ENCODE measurements at regions not wholly inside any gene's neighbourhood (a gene's known extent, or its start where the extent isn't known, plus 50 kb on each side); places are given as distances from the start of the nearest gene placed in this dataset.

DNA sequence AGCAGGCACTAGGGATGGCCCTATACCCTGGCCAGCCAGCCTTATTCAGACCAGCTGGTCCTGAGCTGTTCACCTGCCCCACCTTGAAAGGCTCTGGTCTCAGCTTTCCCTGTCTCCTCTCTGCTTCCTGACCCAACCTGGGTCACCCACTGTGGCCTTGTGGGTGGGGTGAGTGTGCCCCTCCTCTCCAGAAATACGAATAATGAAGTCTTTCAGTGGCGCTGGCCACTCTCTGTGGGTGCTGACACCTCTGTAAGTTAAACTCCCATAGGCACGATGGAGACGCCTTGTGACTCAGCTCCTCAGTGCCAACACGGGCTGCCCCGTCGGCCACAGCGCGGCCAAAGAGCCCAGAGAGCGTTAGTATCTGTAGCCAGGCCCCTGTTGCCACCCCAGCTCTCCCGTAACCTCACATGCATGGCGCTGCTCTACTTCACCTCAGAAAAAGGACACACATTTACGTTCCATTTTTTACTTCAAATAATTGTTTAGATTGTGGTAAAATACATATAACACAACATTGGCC, 74.6 kb upstream of the SEPTIN5 start:
- no peaks in the 10 kb centered on the region for H3F3A ChIP-seq (ENCODE audit: low read length, unreplicated experiment)
- no peaks in the 10 kb centered on the region for H3K9me2 ChIP-seq (replicated peaks; ENCODE audit: low read length)
- DNase-seq: no peak
- H3K9ac ChIP-seq (ENCODE audit: low read length): no peak overlapping the region
- ATAC-seq: no peak
- H3K79me2 ChIP-seq (ENCODE audit: low read length): no peaks in the 10 kb centered on the region
- H3K9me3 ChIP-seq (ENCODE audit: low read length): no peaks in the 10 kb centered on the region
- CTCF ChIA-PET: no interaction called here
- no peaks in the 10 kb centered on the region for H4K20me1 ChIP-seq (ENCODE audit: low read length)
- no peaks in the 10 kb centered on the region for H3K36me3 ChIP-seq (ENCODE audit: low read depth, low read length)
- TF ChIP-seq, protein P1, sequence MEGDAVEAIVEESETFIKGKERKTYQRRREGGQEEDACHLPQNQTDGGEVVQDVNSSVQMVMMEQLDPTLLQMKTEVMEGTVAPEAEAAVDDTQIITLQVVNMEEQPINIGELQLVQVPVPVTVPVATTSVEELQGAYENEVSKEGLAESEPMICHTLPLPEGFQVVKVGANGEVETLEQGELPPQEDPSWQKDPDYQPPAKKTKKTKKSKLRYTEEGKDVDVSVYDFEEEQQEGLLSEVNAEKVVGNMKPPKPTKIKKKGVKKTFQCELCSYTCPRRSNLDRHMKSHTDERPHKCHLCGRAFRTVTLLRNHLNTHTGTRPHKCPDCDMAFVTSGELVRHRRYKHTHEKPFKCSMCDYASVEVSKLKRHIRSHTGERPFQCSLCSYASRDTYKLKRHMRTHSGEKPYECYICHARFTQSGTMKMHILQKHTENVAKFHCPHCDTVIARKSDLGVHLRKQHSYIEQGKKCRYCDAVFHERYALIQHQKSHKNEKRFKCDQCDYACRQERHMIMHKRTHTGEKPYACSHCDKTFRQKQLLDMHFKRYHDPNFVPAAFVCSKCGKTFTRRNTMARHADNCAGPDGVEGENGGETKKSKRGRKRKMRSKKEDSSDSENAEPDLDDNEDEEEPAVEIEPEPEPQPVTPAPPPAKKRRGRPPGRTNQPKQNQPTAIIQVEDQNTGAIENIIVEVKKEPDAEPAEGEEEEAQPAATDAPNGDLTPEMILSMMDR (conservative IDR thresholded peaks at IDR 0.05; ENCODE audit: low read depth, low read length): no peak
- H3K4me2 ChIP-seq (ENCODE audit: low read length): no peak overlapping the region
- intact Hi-C loops (cut with micrococcal nuclease): no loop called here
- BruUV-seq (replicated peaks): no TSS peak
- no peaks in the 10 kb centered on the region for H3K27me3 ChIP-seq (ENCODE audit: low read length)
- no peak overlapping the region for H3K27ac ChIP-seq (ENCODE audit: low read length)
- no peaks in the 10 kb centered on the region for H3K4me1 ChIP-seq (ENCODE audit: insufficient read depth, low read length)
- no peak overlapping the region for H2AFZ ChIP-seq (ENCODE audit: low read length)
- POLR2A ChIA-PET (ENCODE audit: unreplicated experiment): no interaction called here
- H3K4me3 ChIP-seq (ENCODE audit: low read length): no peak overlapping the region

DNA sequence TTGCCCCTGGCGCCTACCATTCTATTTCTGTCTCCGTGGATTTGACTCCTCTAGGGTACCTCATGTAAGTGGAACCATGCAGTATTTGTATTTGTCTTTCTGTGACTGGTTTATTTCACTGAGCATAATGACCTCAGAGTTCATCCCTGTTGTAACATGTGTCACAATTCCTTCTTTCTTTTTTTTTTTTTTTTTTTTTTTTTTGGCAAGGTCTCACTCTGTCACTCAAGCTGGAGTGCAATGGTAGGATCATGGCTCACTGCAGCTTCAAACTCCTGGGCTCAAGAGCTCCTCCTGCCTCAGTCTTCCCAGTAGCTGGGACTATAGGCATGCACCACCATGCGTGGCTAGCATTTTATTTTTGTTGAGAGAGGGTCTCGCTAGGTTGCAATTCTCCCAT, 74.0 kb upstream of the SEPTIN5 start:
- intact Hi-C loops (cut with micrococcal nuclease): no loop called here
- no peaks in the 10 kb centered on the region for H3F3A ChIP-seq (ENCODE audit: low read length, unreplicated experiment)
- no peak overlapping the region for H3K4me2 ChIP-seq (ENCODE audit: low read length)
- no peaks in the 10 kb centered on the region for H3K9me3 ChIP-seq (ENCODE audit: low read length)
- no peak overlapping the region for H3K9ac ChIP-seq (ENCODE audit: low read length)
- DNase-seq (no peak), ATAC-seq (no peak)
- H2AFZ ChIP-seq (ENCODE audit: low read length): no peak overlapping the region
- H3K27ac ChIP-seq (ENCODE audit: low read length): no peak overlapping the region
- no TSS peak for BruUV-seq (replicated peaks)
- H3K9me2 ChIP-seq (replicated peaks; ENCODE audit: low read length): no peaks in the 10 kb centered on the region
- H3K4me1 ChIP-seq (ENCODE audit: insufficient read depth, low read length): no peaks in the 10 kb centered on the region
- no peak overlapping the region for H3K4me3 ChIP-seq (ENCODE audit: low read length)
- ChIA-PET CTCF (no interaction called here), POLR2A (ENCODE audit: unreplicated experiment) (no interaction called here)
- H3K27me3 ChIP-seq (ENCODE audit: low read length): no peaks in the 10 kb centered on the region
- H3K79me2 ChIP-seq (ENCODE audit: low read length): no peaks in the 10 kb centered on the region
- no peaks in the 10 kb centered on the region for H4K20me1 ChIP-seq (ENCODE audit: low read length)
- TF ChIP-seq, protein P1 (conservative IDR thresholded peaks at IDR 0.05; ENCODE audit: low read depth, low read length): no peak
- TF ChIP-seq EZH2phosphoT487 (IDR thresholded peaks at IDR 0.05; ENCODE audit: borderline replicate concordance, low read length): no peak
- TF ChIP-seq EZH2 (IDR thresholded peaks at IDR 0.05; ENCODE audit: low read length, unreplicated experiment): no peak
- H3K36me3 ChIP-seq (ENCODE audit: low read depth, low read length): no peaks in the 10 kb centered on the region

DNA sequence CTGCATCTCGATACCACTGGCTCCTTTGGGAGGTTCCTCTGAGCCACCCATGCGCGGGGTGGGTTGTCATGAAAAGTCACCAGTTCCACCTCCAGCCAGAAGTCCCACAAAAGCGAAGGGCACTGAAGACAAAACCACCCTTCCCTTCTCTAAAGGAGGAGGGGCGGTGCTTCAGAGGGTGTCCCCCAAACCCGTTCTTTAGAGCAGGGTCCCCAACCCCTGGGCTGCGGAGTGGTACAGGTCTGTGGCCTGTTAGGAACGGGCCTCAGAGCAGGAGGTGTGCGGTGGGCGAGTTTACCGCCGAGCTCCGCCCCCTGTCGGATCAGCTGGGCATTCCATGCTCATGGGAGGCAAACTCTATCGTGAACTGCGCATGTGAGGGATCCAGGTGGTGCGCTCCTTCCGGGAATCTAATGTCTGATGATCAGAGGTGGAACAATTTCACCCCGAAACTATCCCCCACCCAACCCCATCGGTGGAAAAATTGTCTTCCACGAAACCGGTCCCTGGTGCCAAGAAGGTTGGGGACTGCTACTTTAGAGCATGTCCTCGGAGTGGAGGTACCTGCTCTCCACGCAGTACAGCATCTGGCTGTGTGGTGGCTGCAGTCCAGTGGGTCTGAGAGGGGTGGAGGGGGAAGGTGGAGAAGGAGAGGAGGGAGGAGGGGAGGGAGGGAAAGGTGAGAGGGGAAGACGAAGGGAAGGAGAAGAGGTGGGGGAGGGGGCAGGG, 72.9 kb upstream of the SEPTIN5 start:
- H3K9me3 ChIP-seq (ENCODE audit: low read length): no peaks in the 10 kb centered on the region
- no peaks in the 10 kb centered on the region for H3K36me3 ChIP-seq (ENCODE audit: low read depth, low read length)
- H3K4me3 ChIP-seq (ENCODE audit: low read length): no peak overlapping the region
- DNase-seq: peak; percentile 2
- H3K27me3 ChIP-seq (ENCODE audit: low read length): no peaks in the 10 kb centered on the region
- intact Hi-C loops (cut with micrococcal nuclease): no loop called here
- no peak overlapping the region for H2AFZ ChIP-seq (ENCODE audit: low read length)
- H4K20me1 ChIP-seq (ENCODE audit: low read length): no peaks in the 10 kb centered on the region
- no peak overlapping the region for H3K27ac ChIP-seq (ENCODE audit: low read length)
- no peak overlapping the region for H3K4me2 ChIP-seq (ENCODE audit: low read length)
- no peak for ATAC-seq
- H3K4me1 ChIP-seq (ENCODE audit: insufficient read depth, low read length): no peaks in the 10 kb centered on the region
- BruUV-seq (replicated peaks): no TSS peak
- TF ChIP-seq EZH2 (IDR thresholded peaks at IDR 0.05; ENCODE audit: low read length, unreplicated experiment): no peak
- TF ChIP-seq, protein P1 (conservative IDR thresholded peaks at IDR 0.05; ENCODE audit: low read depth, low read length): peak; percentile 38
- no peak for TF ChIP-seq EZH2phosphoT487 (IDR thresholded peaks at IDR 0.05; ENCODE audit: borderline replicate concordance, low read length)
- H3K79me2 ChIP-seq (ENCODE audit: low read length): no peaks in the 10 kb centered on the region
- H3F3A ChIP-seq (ENCODE audit: low read length, unreplicated experiment): no peaks in the 10 kb centered on the region
- ChIA-PET POLR2A (ENCODE audit: unreplicated experiment) (no interaction called here), CTCF (no interaction called here)
- H3K9ac ChIP-seq (ENCODE audit: low read length): no peak overlapping the region
- no peaks in the 10 kb centered on the region for H3K9me2 ChIP-seq (replicated peaks; ENCODE audit: low read length)
